Retinal pigment epithelial cell (primary cell): ENCODE measurements at regions not wholly inside any gene's neighbourhood (a gene's known extent, or its start where the extent isn't known, plus 50 kb on each side); places are given as distances from the start of the nearest gene placed in this dataset.

Experiments
- DNase-seq: peaks from one replicate; pipeline ENCODE4 v3.0.0-alpha.2; 2010; ENCODE audit warnings: low read depth
- H3K4me3 ChIP-seq: 2 replicates; pipeline ENCODE4 v1.5.1; 2011; ENCODE audit warnings: mild to moderate bottlenecking, low read length, control low read depth, moderate library complexity
- CTCF ChIP-seq: conservative IDR thresholded peaks from 2 replicates; pipeline ENCODE4 v1.5.1; 2011; ENCODE audit warnings: low read depth, low read length, control low read depth, inconsistent platforms

GRCh38 chr2:207258263-207258991 lies 92.7 kb upstream of the KLF7 start:
- H3K4me3 ChIP-seq, result no peak overlapping the region
- peak; percentile 95 for DNase-seq
- peak; percentile 2 for TF ChIP-seq CTCF

- TF ChIP-seq CTCF, result no peak
- no peak for DNase-seq
- no peak overlapping the region for H3K4me3 ChIP-seq
Observed at GRCh38 chr2:207260021-207260420, 94.3 kb upstream of the KLF7 start.

- DNase-seq, result no peak
Observed at GRCh38 chr2:207260947-207261346, 95.2 kb upstream of the KLF7 start.

GRCh38 chr2:207264310-207264709 lies 98.6 kb upstream of the KLF7 start:
- H3K4me3 ChIP-seq, result no peak overlapping the region
- TF ChIP-seq CTCF, result no peak
- no peak for DNase-seq

More at GRCh38 chr2:207260947-207261346, 95.2 kb upstream of the KLF7 start:
- TF ChIP-seq CTCF, result no peak
- H3K4me3 ChIP-seq, result no peak overlapping the region

- TF ChIP-seq CTCF, result no peak
Observed at GRCh38 chr2:207265332-207265731, 99.6 kb upstream of the KLF7 start.

GRCh38 chr2:207265869-207266268 lies 100.1 kb upstream of the KLF7 start:
- no peak for DNase-seq
- H3K4me3 ChIP-seq, result no peak overlapping the region
- TF ChIP-seq CTCF, result no peak

More at GRCh38 chr2:207265332-207265731, 99.6 kb upstream of the KLF7 start:
- DNase-seq, result no peak
- no peak overlapping the region for H3K4me3 ChIP-seq

GRCh38 chr2:207266648-207267047 lies 100.9 kb upstream of the KLF7 start:
- no peak overlapping the region for H3K4me3 ChIP-seq
- no peak for TF ChIP-seq CTCF
- DNase-seq, result no peak
